ENCODE measurements at regions not wholly inside any gene's neighbourhood (a gene's known extent, or its start where the extent isn't known, plus 50 kb on each side); places are given as distances from the start of the nearest gene placed in this dataset.

GRCh38 chr13:82224806-82225205 is 1657.5 kb downstream of the SLITRK1 start:
- TF ChIP-seq CTCF (conservative IDR thresholded peaks at IDR 0.05; ENCODE audit: low read depth in 2 of 2), result no peak
- no peak for TF ChIP-seq JUNB (IDR thresholded peaks at IDR 0.05; ENCODE audit: unreplicated experiment)
- TF ChIP-seq, protein P1, sequence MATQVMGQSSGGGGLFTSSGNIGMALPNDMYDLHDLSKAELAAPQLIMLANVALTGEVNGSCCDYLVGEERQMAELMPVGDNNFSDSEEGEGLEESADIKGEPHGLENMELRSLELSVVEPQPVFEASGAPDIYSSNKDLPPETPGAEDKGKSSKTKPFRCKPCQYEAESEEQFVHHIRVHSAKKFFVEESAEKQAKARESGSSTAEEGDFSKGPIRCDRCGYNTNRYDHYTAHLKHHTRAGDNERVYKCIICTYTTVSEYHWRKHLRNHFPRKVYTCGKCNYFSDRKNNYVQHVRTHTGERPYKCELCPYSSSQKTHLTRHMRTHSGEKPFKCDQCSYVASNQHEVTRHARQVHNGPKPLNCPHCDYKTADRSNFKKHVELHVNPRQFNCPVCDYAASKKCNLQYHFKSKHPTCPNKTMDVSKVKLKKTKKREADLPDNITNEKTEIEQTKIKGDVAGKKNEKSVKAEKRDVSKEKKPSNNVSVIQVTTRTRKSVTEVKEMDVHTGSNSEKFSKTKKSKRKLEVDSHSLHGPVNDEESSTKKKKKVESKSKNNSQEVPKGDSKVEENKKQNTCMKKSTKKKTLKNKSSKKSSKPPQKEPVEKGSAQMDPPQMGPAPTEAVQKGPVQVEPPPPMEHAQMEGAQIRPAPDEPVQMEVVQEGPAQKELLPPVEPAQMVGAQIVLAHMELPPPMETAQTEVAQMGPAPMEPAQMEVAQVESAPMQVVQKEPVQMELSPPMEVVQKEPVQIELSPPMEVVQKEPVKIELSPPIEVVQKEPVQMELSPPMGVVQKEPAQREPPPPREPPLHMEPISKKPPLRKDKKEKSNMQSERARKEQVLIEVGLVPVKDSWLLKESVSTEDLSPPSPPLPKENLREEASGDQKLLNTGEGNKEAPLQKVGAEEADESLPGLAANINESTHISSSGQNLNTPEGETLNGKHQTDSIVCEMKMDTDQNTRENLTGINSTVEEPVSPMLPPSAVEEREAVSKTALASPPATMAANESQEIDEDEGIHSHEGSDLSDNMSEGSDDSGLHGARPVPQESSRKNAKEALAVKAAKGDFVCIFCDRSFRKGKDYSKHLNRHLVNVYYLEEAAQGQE (IDR thresholded peaks at IDR 0.05; ENCODE audit: unreplicated experiment), result no peak
- no peak for TF ChIP-seq EZH2phosphoT487 (IDR thresholded peaks at IDR 0.05; ENCODE audit: unreplicated experiment)
- no peak for TF ChIP-seq CREB1 (CRISPR knock-in tag; IDR thresholded peaks at IDR 0.05; ENCODE audit: low read depth)
- TF ChIP-seq EZH2 (IDR thresholded peaks at IDR 0.05; ENCODE audit: low read depth, unreplicated experiment), result no peak
- no peak for TF ChIP-seq ZNF114 (CRISPR knock-in tag; IDR thresholded peaks at IDR 0.05)
- TF ChIP-seq STAT1 (IDR thresholded peaks at IDR 0.05; ENCODE audit: unreplicated experiment), result no peak
- TF ChIP-seq POLR2AphosphoS5 (IDR thresholded peaks at IDR 0.05; ENCODE audit: low read depth), result no peak
- TF ChIP-seq NANOG (IDR thresholded peaks at IDR 0.05; ENCODE audit: borderline replicate concordance), result no peak
- TF ChIP-seq, protein P2, sequence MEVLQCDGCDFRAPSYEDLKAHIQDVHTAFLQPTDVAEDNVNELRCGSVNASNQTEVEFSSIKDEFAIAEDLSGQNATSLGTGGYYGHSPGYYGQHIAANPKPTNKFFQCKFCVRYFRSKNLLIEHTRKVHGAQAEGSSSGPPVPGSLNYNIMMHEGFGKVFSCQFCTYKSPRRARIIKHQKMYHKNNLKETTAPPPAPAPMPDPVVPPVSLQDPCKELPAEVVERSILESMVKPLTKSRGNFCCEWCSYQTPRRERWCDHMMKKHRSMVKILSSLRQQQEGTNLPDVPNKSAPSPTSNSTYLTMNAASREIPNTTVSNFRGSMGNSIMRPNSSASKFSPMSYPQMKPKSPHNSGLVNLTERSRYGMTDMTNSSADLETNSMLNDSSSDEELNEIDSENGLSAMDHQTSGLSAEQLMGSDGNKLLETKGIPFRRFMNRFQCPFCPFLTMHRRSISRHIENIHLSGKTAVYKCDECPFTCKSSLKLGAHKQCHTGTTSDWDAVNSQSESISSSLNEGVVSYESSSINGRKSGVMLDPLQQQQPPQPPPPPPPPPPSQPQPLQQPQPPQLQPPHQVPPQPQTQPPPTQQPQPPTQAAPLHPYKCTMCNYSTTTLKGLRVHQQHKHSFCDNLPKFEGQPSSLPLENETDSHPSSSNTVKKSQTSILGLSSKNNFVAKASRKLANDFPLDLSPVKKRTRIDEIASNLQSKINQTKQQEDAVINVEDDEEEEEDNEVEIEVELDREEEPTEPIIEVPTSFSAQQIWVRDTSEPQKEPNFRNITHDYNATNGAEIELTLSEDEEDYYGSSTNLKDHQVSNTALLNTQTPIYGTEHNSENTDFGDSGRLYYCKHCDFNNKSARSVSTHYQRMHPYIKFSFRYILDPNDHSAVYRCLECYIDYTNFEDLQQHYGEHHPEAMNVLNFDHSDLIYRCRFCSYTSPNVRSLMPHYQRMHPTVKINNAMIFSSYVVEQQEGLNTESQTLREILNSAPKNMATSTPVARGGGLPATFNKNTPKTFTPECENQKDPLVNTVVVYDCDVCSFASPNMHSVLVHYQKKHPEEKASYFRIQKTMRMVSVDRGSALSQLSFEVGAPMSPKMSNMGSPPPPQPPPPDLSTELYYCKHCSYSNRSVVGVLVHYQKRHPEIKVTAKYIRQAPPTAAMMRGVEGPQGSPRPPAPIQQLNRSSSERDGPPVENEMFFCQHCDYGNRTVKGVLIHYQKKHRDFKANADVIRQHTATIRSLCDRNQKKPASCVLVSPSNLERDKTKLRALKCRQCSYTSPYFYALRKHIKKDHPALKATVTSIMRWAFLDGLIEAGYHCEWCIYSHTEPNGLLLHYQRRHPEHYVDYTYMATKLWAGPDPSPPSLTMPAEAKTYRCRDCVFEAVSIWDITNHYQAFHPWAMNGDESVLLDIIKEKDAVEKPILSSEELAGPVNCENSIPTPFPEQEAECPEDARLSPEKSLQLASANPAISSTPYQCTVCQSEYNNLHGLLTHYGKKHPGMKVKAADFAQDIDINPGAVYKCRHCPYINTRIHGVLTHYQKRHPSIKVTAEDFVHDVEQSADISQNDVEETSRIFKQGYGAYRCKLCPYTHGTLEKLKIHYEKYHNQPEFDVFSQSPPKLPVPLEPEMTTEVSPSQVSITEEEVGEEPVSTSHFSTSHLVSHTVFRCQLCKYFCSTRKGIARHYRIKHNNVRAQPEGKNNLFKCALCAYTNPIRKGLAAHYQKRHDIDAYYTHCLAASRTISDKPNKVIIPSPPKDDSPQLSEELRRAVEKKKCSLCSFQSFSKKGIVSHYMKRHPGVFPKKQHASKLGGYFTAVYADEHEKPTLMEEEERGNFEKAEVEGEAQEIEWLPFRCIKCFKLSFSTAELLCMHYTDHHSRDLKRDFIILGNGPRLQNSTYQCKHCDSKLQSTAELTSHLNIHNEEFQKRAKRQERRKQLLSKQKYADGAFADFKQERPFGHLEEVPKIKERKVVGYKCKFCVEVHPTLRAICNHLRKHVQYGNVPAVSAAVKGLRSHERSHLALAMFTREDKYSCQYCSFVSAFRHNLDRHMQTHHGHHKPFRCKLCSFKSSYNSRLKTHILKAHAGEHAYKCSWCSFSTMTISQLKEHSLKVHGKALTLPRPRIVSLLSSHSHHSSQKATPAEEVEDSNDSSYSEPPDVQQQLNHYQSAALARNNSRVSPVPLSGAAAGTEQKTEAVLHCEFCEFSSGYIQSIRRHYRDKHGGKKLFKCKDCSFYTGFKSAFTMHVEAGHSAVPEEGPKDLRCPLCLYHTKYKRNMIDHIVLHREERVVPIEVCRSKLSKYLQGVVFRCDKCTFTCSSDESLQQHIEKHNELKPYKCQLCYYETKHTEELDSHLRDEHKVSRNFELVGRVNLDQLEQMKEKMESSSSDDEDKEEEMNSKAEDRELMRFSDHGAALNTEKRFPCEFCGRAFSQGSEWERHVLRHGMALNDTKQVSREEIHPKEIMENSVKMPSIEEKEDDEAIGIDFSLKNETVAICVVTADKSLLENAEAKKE (CRISPR knock-in tag; IDR thresholded peaks at IDR 0.05), result no peak
- no peak for TF ChIP-seq ETS1 (IDR thresholded peaks at IDR 0.05)
- no peak for TF ChIP-seq ZNF331 (CRISPR knock-in tag; IDR thresholded peaks at IDR 0.05; ENCODE audit: low read depth)
